Keratinocyte (primary cell): ENCODE measurements at regions not wholly inside any gene's neighbourhood (a gene's known extent, or its start where the extent isn't known, plus 50 kb on each side); places are given as distances from the start of the nearest gene placed in this dataset.

Experiments used
- DNase-seq: peaks from one replicate; pipeline ENCODE4 v3.0.0-alpha.2; 2011; ENCODE audit warnings: low read depth, missing footprints, low spot score
- FAIRE-seq: peaks from 2 replicates; lab custom pipeline; 2011; peaks lifted over from hg19 to GRCh38; lab: Jason Lieb, UNC
- H2AFZ ChIP-seq: 2 replicates; pipeline ENCODE4 v1.6.0; 2012; ENCODE audit warnings: low read length, control low read depth, inconsistent platforms; ENCODE audit not compliant: control insufficient read depth
- H3K27ac ChIP-seq: 2 replicates; pipeline ENCODE4 v1.5.1; 2011; ENCODE audit warnings: low read length; ENCODE audit not compliant: control insufficient read depth, insufficient read depth
- H3K27me3 ChIP-seq: 3 replicates; pipeline ENCODE4 v1.6.0; 2011; ENCODE audit warnings: low read length; ENCODE audit not compliant: control insufficient read depth, insufficient read depth; ENCODE audit errors: extremely low read depth
- H3K36me3 ChIP-seq, 2 experiments: 2 replicates in 1 of 2; 3 replicates in 1 of 2; pipeline ENCODE4 v1.5.1; 2011; ENCODE audit warnings: low read length in 2 of 2, mild to moderate bottlenecking in 1 of 2; ENCODE audit not compliant: control insufficient read depth in 2 of 2, insufficient read depth in 2 of 2; ENCODE audit errors: extremely low read depth in 1 of 2
- H3K4me1 ChIP-seq: 3 replicates; pipeline ENCODE4 v1.5.1; 2011; ENCODE audit warnings: low read length; ENCODE audit not compliant: control insufficient read depth, insufficient read depth; ENCODE audit errors: extremely low read depth
- H3K4me2 ChIP-seq: 3 replicates; pipeline ENCODE4 v1.6.0; 2011; ENCODE audit warnings: low read depth, low read length; ENCODE audit not compliant: control insufficient read depth, insufficient read depth; ENCODE audit errors: extremely low read depth
- H3K4me3 ChIP-seq, 3 experiments: fragments of 200-600 bp in 1 of 3; sonication (generic) in 1 of 3; 2 replicates in 2 of 3; 3 replicates in 1 of 3; pipeline ENCODE4 v1.5.1; 2011 to 2016; ENCODE audit warnings: low read length in 3 of 3, mild to moderate bottlenecking in 3 of 3, control low read depth in 2 of 3, inconsistent platforms in 1 of 3, low read depth in 1 of 3, mixed read lengths in 1 of 3, mixed run types in 1 of 3, moderate library complexity in 1 of 3; ENCODE audit not compliant: control insufficient read depth in 2 of 3, insufficient read depth in 2 of 3; ENCODE audit errors: extremely low read depth in 1 of 3
- H3K79me2 ChIP-seq: 2 replicates; pipeline ENCODE4 v1.6.0; 2012; ENCODE audit warnings: low read length; ENCODE audit not compliant: control insufficient read depth, insufficient read depth
- H3K9ac ChIP-seq: 3 replicates; pipeline ENCODE4 v1.6.0; 2011; ENCODE audit warnings: low read length; ENCODE audit not compliant: control insufficient read depth, insufficient read depth; ENCODE audit errors: extremely low read depth
- H3K9me1 ChIP-seq: 3 replicates; pipeline ENCODE4 v1.6.0; 2011; ENCODE audit warnings: low read length; ENCODE audit not compliant: control insufficient read depth, insufficient read depth; ENCODE audit errors: extremely low read depth
- H3K9me3 ChIP-seq: 2 replicates; pipeline ENCODE4 v1.5.1; 2012; ENCODE audit warnings: low read depth, low read length; ENCODE audit not compliant: control insufficient read depth
- H4K20me1 ChIP-seq: 3 replicates; pipeline ENCODE4 v1.6.0; 2011; ENCODE audit warnings: low read length; ENCODE audit not compliant: control insufficient read depth, insufficient read depth; ENCODE audit errors: extremely low read depth
- EZH2 ChIP-seq: IDR thresholded peaks from one replicate; pipeline ENCODE4 v1.6.1; 2012; ENCODE audit warnings: inconsistent platforms, mild to moderate bottlenecking, low read length, moderate library complexity
- dilution Hi-C: fragments of 300-500 bp; cut with MboI; formaldehyde crosslinking; loops from one replicate; pipeline ENCODE4 v1.7.0; 2020; ENCODE audit warnings: low sequenced_read_pairs; ENCODE audit not compliant: extremely low pct_ligation_motif_present
- TF ChIP-seq, protein P1 (sequence below), 3 experiments: IDR thresholded peaks in 1 of 3; conservative IDR thresholded peaks in 1 of 3; optimal IDR thresholded peaks in 1 of 3; 2 replicates in 2 of 3; 3 replicates in 1 of 3; pipeline versions ENCODE3 to v1.5.1; 2011; ENCODE audit warnings: low read length in 3 of 3, mild to moderate bottlenecking in 3 of 3, moderate library complexity in 2 of 3, control low read depth in 1 of 3, inconsistent platforms in 1 of 3; ENCODE audit not compliant: insufficient read depth in 2 of 3; ENCODE audit errors: extremely low read depth in 1 of 3

- DNase-seq, result no peak
- TF ChIP-seq, protein P1, sequence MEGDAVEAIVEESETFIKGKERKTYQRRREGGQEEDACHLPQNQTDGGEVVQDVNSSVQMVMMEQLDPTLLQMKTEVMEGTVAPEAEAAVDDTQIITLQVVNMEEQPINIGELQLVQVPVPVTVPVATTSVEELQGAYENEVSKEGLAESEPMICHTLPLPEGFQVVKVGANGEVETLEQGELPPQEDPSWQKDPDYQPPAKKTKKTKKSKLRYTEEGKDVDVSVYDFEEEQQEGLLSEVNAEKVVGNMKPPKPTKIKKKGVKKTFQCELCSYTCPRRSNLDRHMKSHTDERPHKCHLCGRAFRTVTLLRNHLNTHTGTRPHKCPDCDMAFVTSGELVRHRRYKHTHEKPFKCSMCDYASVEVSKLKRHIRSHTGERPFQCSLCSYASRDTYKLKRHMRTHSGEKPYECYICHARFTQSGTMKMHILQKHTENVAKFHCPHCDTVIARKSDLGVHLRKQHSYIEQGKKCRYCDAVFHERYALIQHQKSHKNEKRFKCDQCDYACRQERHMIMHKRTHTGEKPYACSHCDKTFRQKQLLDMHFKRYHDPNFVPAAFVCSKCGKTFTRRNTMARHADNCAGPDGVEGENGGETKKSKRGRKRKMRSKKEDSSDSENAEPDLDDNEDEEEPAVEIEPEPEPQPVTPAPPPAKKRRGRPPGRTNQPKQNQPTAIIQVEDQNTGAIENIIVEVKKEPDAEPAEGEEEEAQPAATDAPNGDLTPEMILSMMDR (optimal IDR thresholded peaks at IDR 0.05 in 1 of 3, IDR thresholded peaks at IDR 0.05 in 1 of 3, conservative IDR thresholded peaks at IDR 0.05 in 1 of 3; ENCODE audit: extremely low read depth in 1 of 3, insufficient read depth in 2 of 3, low read length in 3 of 3), result no peak
- no peak for TF ChIP-seq EZH2
These were observed 91.7 kb upstream of the FAM169A start for GRCh38 chr5:74957906-74958305.

DNA sequence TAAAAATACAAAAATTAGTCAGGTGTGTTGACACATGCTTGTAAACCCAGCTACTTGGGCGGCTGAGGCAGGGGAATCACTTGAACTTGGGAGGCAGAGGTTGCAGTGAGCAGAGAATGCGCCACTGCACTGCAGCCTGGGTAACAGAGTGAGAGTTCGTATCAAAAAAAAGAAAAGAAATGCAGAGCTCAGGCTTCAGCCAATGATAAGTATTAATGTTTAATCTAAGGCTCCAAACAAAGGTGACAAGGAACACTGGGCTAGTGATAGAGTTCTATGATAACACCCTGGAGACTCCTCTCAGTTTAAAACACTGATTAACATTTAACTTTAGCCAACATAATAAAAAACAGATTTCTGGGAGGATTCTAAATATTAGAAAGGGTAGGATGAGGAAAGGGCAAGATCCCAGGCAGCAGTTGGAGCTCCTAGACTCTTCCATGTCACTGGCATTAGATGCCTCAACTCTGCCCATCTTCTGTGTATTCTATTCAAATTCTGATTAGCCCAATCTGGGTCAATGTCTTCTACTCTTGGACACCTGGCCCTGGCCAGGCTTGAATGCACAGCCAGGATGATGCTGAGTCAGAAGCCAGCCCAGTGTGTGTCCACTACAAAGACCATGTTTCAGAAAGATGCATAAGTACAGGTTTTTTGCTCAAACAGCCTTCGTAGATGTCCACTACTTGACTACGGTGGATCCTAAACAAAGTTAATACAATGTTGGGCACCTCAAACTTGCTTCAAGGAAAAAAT, 91.0 kb upstream of the FAM169A start:
- H3K9me3 ChIP-seq, result no peaks in the 10 kb centered on the region

More at GRCh38 chr5:74957906-74958305, 91.7 kb upstream of the FAM169A start:
- Histone ChIP-seq H3K79me2 (no peaks in the 10 kb centered on the region), H3K36me3 (no peaks in the 10 kb centered on the region), H3K4me3 (no peak overlapping the region), H3K27ac (no peak overlapping the region), H2AFZ (no peak overlapping the region), H4K20me1 (no peaks in the 10 kb centered on the region), H3K27me3 (no peaks in the 10 kb centered on the region), H3K4me1 (peaks cover 38% of the 10 kb centered on the region), H3K9me1 (no peaks in the 10 kb centered on the region), H3K9me3 (no peaks in the 10 kb centered on the region), H3K9ac (no peak overlapping the region), H3K4me2 (no peak overlapping the region)
- dilution Hi-C loops, result no loop called here
- no peak for FAIRE-seq

More for the DNA sequence above, 91.0 kb upstream of the FAM169A start:
- H3K27me3 ChIP-seq, result no peaks in the 10 kb centered on the region
- H3K27ac ChIP-seq, result no peak overlapping the region
- dilution Hi-C loops, result no loop called here
- H3K9me1 ChIP-seq, result no peaks in the 10 kb centered on the region
- H3K4me1 ChIP-seq, result peaks cover 44% of the 10 kb centered on the region
- DNase-seq (no peak), FAIRE-seq (no peak)
- TF ChIP-seq, protein P1 (optimal IDR thresholded peaks at IDR 0.05 in 1 of 3, IDR thresholded peaks at IDR 0.05 in 1 of 3, conservative IDR thresholded peaks at IDR 0.05 in 1 of 3; ENCODE audit: extremely low read depth in 1 of 3, insufficient read depth in 2 of 3, low read length in 3 of 3), result no peak
- TF ChIP-seq EZH2, result no peak
- no peaks in the 10 kb centered on the region for H3K79me2 ChIP-seq
- no peak overlapping the region for H3K4me3 ChIP-seq
- no peak overlapping the region for H2AFZ ChIP-seq
- H3K9ac ChIP-seq, result no peak overlapping the region
- no peak overlapping the region for H3K4me2 ChIP-seq
- no peaks in the 10 kb centered on the region for H4K20me1 ChIP-seq
- no peaks in the 10 kb centered on the region for H3K36me3 ChIP-seq
